Lower leg skin (tissue), 3 donors: ENCODE measurements at regions not wholly inside any gene's neighbourhood (a gene's known extent, or its start where the extent isn't known, plus 50 kb on each side); places are given as distances from the start of the nearest gene placed in this dataset.

Experiments used
- CTCF ChIP-seq, 3 donors: fragments of 450-650 bp; IDR thresholded peaks; one replicate each; pipeline ENCODE4 v1.5.1; 2016; ENCODE audit warnings: antibody characterized with exemption in 3 of 3, mild to moderate bottlenecking in 3 of 3, moderate library complexity in 2 of 3
- POLR2A ChIP-seq, 2 donors: fragments of 450-650 bp; IDR thresholded peaks; one replicate each; pipeline ENCODE4 v1.6.1; 2016 to 2017; ENCODE audit warnings: antibody characterized with exemption in 2 of 2, mild to moderate bottlenecking in 1 of 2, moderate library complexity in 1 of 2

GRCh38 chr6:50962213-50962759, 143.6 kb downstream of the TFAP2B start:
- TF ChIP-seq CTCF (IDR thresholded peaks at IDR 0.05) (no peak), POLR2A (IDR thresholded peaks at IDR 0.05) (no peak)
